Parathyroid adenoma (tissue), 2 donors: ENCODE measurements at regions not wholly inside any gene's neighbourhood (a gene's known extent, or its start where the extent isn't known, plus 50 kb on each side); places are given as distances from the start of the nearest gene placed in this dataset.

Source experiments
- H2AFZ ChIP-seq: fragments of 300-600 bp; sonication (generic); one replicate; pipeline ENCODE4 v1.7.0; 2017; ENCODE audit warnings: antibody characterized with exemption, mild to moderate bottlenecking
- H3K27ac ChIP-seq: fragments of 300-600 bp; sonication (generic); one replicate; pipeline ENCODE4 v1.7.0; 2017
- H3K27me3 ChIP-seq: fragments of 300-600 bp; sonication (generic); one replicate; pipeline ENCODE4 v1.7.0; 2017; ENCODE audit warnings: low read length; ENCODE audit not compliant: control insufficient read depth, insufficient read depth
- H3K36me3 ChIP-seq: fragments of 300-600 bp; sonication (generic); one replicate; pipeline ENCODE4 v1.7.0; 2017; ENCODE audit warnings: low read length; ENCODE audit not compliant: control insufficient read depth, insufficient read depth
- H3K4me1 ChIP-seq: fragments of 300-600 bp; sonication (generic); one replicate; pipeline ENCODE4 v1.7.0; 2017; ENCODE audit warnings: control low read depth
- H3K4me2 ChIP-seq: fragments of 300-600 bp; sonication (generic); one replicate; pipeline ENCODE4 v1.7.0; 2017; ENCODE audit warnings: low read length
- H3K4me3 ChIP-seq: fragments of 300-600 bp; sonication (generic); one replicate; pipeline ENCODE4 v1.7.0; 2017; ENCODE audit warnings: low read depth, low read length
- H3K79me2 ChIP-seq: fragments of 300-600 bp; sonication (generic); one replicate; pipeline ENCODE4 v1.7.0; 2017; ENCODE audit warnings: control low read depth
- H3K9ac ChIP-seq: fragments of 300-600 bp; sonication (generic); one replicate; pipeline ENCODE4 v1.7.0; 2017; ENCODE audit warnings: mild to moderate bottlenecking
- H3K9me3 ChIP-seq: fragments of 300-600 bp; sonication (generic); one replicate; pipeline ENCODE4 v1.7.0; 2017; ENCODE audit warnings: low read length; ENCODE audit not compliant: control insufficient read depth
- TF ChIP-seq, protein P1 (sequence below): fragments of 300-600 bp; sonication (generic); IDR thresholded peaks from one replicate; pipeline ENCODE4 v1.7.0; 2017; ENCODE audit warnings: antibody characterized with exemption, mild to moderate bottlenecking
- donor health status: primary hyperparathyroidism.

DNA sequence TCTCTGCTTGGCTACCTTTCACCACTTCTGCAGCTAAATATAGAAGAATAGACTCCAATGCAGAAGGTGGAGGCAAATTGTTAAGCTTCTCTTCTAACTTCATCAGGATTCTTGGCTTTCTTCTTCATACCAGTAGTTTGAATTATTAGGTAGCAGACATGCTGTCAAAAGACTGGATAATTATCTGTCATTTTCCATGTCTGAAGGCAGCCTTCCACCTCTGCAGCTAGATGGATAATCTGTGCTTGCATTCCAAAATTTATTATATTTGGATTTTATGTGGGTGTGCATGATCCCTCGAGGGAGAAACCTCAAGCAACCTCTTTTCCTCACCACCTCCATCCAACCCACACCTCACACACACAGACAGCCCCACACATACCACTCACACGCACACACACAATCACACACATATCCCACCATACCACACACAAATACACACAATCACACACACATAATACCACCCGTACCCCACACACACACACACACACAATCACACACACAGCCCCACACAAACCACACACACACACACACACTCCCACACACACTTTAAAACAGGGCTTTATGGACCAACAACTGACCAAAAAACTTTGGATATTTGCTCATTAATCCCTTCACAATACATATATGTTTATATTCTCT is 145.0 kb downstream of the C7orf25 start:
- Histone ChIP-seq H3K4me3 (no peak overlapping the region), H3K27me3 (no peaks in the 10 kb centered on the region), H2AFZ (no peak overlapping the region), H3K79me2 (no peaks in the 10 kb centered on the region), H3K9me3 (no peaks in the 10 kb centered on the region), H3K27ac (no peak overlapping the region), H3K4me2 (no peak overlapping the region), H3K4me1 (no peaks in the 10 kb centered on the region), H3K9ac (no peak overlapping the region), H3K36me3 (no peaks in the 10 kb centered on the region)
- TF ChIP-seq, protein P1, sequence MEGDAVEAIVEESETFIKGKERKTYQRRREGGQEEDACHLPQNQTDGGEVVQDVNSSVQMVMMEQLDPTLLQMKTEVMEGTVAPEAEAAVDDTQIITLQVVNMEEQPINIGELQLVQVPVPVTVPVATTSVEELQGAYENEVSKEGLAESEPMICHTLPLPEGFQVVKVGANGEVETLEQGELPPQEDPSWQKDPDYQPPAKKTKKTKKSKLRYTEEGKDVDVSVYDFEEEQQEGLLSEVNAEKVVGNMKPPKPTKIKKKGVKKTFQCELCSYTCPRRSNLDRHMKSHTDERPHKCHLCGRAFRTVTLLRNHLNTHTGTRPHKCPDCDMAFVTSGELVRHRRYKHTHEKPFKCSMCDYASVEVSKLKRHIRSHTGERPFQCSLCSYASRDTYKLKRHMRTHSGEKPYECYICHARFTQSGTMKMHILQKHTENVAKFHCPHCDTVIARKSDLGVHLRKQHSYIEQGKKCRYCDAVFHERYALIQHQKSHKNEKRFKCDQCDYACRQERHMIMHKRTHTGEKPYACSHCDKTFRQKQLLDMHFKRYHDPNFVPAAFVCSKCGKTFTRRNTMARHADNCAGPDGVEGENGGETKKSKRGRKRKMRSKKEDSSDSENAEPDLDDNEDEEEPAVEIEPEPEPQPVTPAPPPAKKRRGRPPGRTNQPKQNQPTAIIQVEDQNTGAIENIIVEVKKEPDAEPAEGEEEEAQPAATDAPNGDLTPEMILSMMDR, result no peak

GRCh38 chr7:42765931-42766330 is 145.9 kb downstream of the C7orf25 start:
- Histone ChIP-seq H3K27me3 (no peaks in the 10 kb centered on the region), H3K4me2 (no peak overlapping the region), H3K79me2 (no peaks in the 10 kb centered on the region), H3K27ac (no peak overlapping the region), H3K9ac (no peak overlapping the region), H3K36me3 (no peaks in the 10 kb centered on the region), H3K9me3 (no peaks in the 10 kb centered on the region), H2AFZ (no peak overlapping the region), H3K4me3 (no peak overlapping the region), H3K4me1 (no peaks in the 10 kb centered on the region)
- TF ChIP-seq, protein P1, result no peak

- no peak overlapping the region for H3K9ac ChIP-seq
- TF ChIP-seq, protein P1, result no peak
Observed at GRCh38 chr7:42763137-42763551, 148.7 kb downstream of the C7orf25 start.

DNA sequence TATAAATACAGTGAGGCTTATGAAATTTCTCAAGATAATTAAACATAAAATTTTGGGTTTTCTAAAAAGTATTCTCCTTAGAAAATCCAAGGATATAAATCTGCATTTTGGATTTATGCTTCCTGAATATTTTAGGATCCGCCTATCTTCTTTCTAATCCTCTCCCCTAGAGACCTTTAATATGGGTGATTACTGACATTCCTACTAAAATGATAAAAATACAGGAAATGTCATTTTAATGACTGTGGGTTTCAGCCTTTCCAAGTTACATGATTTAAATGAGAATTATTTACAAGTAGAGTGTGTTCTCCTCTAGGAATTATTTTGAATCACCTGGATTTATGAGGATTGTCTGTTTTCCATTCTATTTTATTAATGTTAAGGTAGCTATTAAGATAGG is 150.4 kb downstream of the C7orf25 start:
- Histone ChIP-seq H3K27ac (no peak overlapping the region), H3K27me3 (no peaks in the 10 kb centered on the region), H3K4me2 (no peak overlapping the region), H3K4me3 (no peak overlapping the region), H2AFZ (no peak overlapping the region), H3K4me1 (no peaks in the 10 kb centered on the region), H3K79me2 (no peaks in the 10 kb centered on the region), H3K9me3 (no peaks in the 10 kb centered on the region), H3K9ac (no peak overlapping the region), H3K36me3 (no peaks in the 10 kb centered on the region)
- TF ChIP-seq, protein P1, result no peak

More at GRCh38 chr7:42763137-42763551, 148.7 kb downstream of the C7orf25 start:
- Histone ChIP-seq H3K36me3 (no peaks in the 10 kb centered on the region), H3K79me2 (no peaks in the 10 kb centered on the region), H3K4me2 (no peak overlapping the region), H3K4me3 (no peak overlapping the region), H2AFZ (no peak overlapping the region), H3K4me1 (no peaks in the 10 kb centered on the region), H3K27ac (no peak overlapping the region), H3K9me3 (no peaks in the 10 kb centered on the region), H3K27me3 (no peaks in the 10 kb centered on the region)

GRCh38 chr7:42758124-42758523 is 153.7 kb downstream of the C7orf25 start:
- Histone ChIP-seq H3K79me2 (no peaks in the 10 kb centered on the region), H3K4me3 (no peak overlapping the region), H2AFZ (no peak overlapping the region), H3K27me3 (no peaks in the 10 kb centered on the region), H3K4me1 (no peaks in the 10 kb centered on the region), H3K9ac (no peak overlapping the region), H3K27ac (no peak overlapping the region), H3K4me2 (no peak overlapping the region), H3K36me3 (no peaks in the 10 kb centered on the region), H3K9me3 (no peaks in the 10 kb centered on the region)
- TF ChIP-seq, protein P1, result no peak
